H1 (cell line): ENCODE measurements at regions not wholly inside any gene's neighbourhood (a gene's known extent, or its start where the extent isn't known, plus 50 kb on each side); places are given as distances from the start of the nearest gene placed in this dataset.

Source experiments
- CTCF ChIA-PET: fragments of 300-600 bp; sonication (Branson Sonifier 250); formaldehyde crosslinking; loops from one replicate; lab custom pipeline; 2021; ENCODE audit not compliant: partially characterized antibody; lab: Charles Lee
- POLR2A ChIA-PET: fragments of 300-600 bp; sonication (Branson Sonifier 250); formaldehyde crosslinking; loops from one replicate; lab custom pipeline; 2021; ENCODE audit warnings: inconsistent platforms; ENCODE audit not compliant: partially characterized antibody; lab: Charles Lee
- DNase-seq, 2 experiments: peaks; one replicate each; pipeline versions ENCODE4 v3.0.0 to v3.0.0-alpha.2; 2010 to 2022; ENCODE audit warnings: low spot score in 2 of 2, low read depth in 1 of 2, mixed read lengths in 1 of 2
- FAIRE-seq: peaks from 2 replicates; lab custom pipeline; 2011; peaks lifted over from hg19 to GRCh38; lab: Jason Lieb, UNC
- H2AFZ ChIP-seq: 2 replicates; pipeline ENCODE4 v1.8.1; 2012; ENCODE audit warnings: low read length, inconsistent platforms
- H2AK5ac ChIP-seq: 2 replicates; pipeline ENCODE4 v1.6.1; 2013; ENCODE audit warnings: low read depth, low read length
- H2BK120ac ChIP-seq: replicated peaks from 2 replicates; pipeline ENCODE3; 2013; ENCODE audit warnings: low read depth, low read length, inconsistent platforms
- H2BK12ac ChIP-seq: 2 replicates; pipeline ENCODE4 v1.6.1; 2013; ENCODE audit warnings: low read depth, low read length
- H2BK15ac ChIP-seq: 2 replicates; pipeline ENCODE4 v1.6.1; 2013; ENCODE audit warnings: low read length
- H2BK20ac ChIP-seq: 2 replicates; pipeline ENCODE4 v1.6.1; 2013; ENCODE audit warnings: low read length
- H2BK5ac ChIP-seq: 2 replicates; pipeline ENCODE4 v1.6.1; 2013; ENCODE audit warnings: low read depth, low read length
- H3K14ac ChIP-seq: 2 replicates; pipeline ENCODE4 v1.6.1; 2013; ENCODE audit warnings: inconsistent platforms; ENCODE audit not compliant: insufficient read length
- H3K18ac ChIP-seq: 2 replicates; pipeline ENCODE4 v1.6.1; 2013; ENCODE audit warnings: low read length; ENCODE audit errors: extremely low read depth
- H3K23ac ChIP-seq: 2 replicates; pipeline ENCODE4 v1.6.1; 2013; ENCODE audit warnings: inconsistent platforms; ENCODE audit not compliant: insufficient read length
- H3K23me2 ChIP-seq: 2 replicates; pipeline ENCODE4 v1.6.1; 2013; ENCODE audit warnings: low read depth, low read length
- H3K27ac ChIP-seq: 2 replicates; pipeline ENCODE4 v1.6.1; 2011; ENCODE audit warnings: low read depth, low read length, inconsistent platforms
- H3K27me3 ChIP-seq, 4 experiments: replicated peaks in 1 of 4; 1 replicate in 1 of 4; 2 replicates in 3 of 4; pipeline versions ENCODE4 v1.6.1 to v1.8.1; 2011 to 2013; ENCODE audit warnings: low read length in 3 of 4, mild to moderate bottlenecking in 3 of 4, inconsistent platforms in 2 of 4, mixed read lengths in 2 of 4, moderate library complexity in 1 of 4; ENCODE audit not compliant: control insufficient read depth in 3 of 4, insufficient read depth in 3 of 4; ENCODE audit errors: extremely low read depth in 1 of 4
- H3K36me3 ChIP-seq, 4 experiments: 2 replicates each; pipeline versions ENCODE4 v1.6.1 to v1.8.1; 2011 to 2013; ENCODE audit warnings: mild to moderate bottlenecking in 4 of 4, low read length in 3 of 4, moderate library complexity in 2 of 4, control low read depth in 1 of 4, inconsistent platforms in 1 of 4; ENCODE audit not compliant: insufficient read depth in 4 of 4, control insufficient read depth in 2 of 4
- H3K4ac ChIP-seq: replicated peaks from 2 replicates; pipeline ENCODE3; 2013; ENCODE audit warnings: low read length, low read depth, mixed read lengths, inconsistent platforms; ENCODE audit not compliant: insufficient read length
- H3K4me1 ChIP-seq, 4 experiments: replicated peaks in 1 of 4; 1 replicate in 1 of 4; 2 replicates in 3 of 4; pipeline versions ENCODE4 v1.6.1 to v1.8.1; 2011 to 2013; ENCODE audit warnings: low read length in 3 of 4, inconsistent platforms in 2 of 4, mixed read lengths in 1 of 4; ENCODE audit not compliant: insufficient read depth in 4 of 4, control insufficient read depth in 3 of 4
- H3K4me2 ChIP-seq, 2 experiments: 2 replicates each; pipeline versions ENCODE4 v1.6.1 to v1.8.1; 2011 to 2013; ENCODE audit warnings: low read depth in 2 of 2, low read length in 2 of 2, control low read depth in 1 of 2, inconsistent platforms in 1 of 2, mild to moderate bottlenecking in 1 of 2; ENCODE audit not compliant: insufficient read depth in 1 of 2
- H3K4me3 ChIP-seq, 4 experiments: fragments of 200-600, 300-600 bp in 1 of 4; sonication (generic), shearing (Covaris generic), sonication (Bioruptor Twin) in 1 of 4; 2 replicates each; pipeline versions ENCODE4 v1.5.1 to v1.8.1; 2011 to 2016; ENCODE audit warnings: low read length in 4 of 4, low read depth in 3 of 4, control low read depth in 2 of 4, inconsistent platforms in 2 of 4, mild to moderate bottlenecking in 2 of 4, mixed read lengths in 1 of 4, moderate library complexity in 1 of 4; ENCODE audit not compliant: insufficient read depth in 2 of 4; ENCODE audit errors: extremely low read depth in 1 of 4
- H3K56ac ChIP-seq: replicated peaks from 2 replicates; pipeline ENCODE3; 2013; ENCODE audit warnings: low read depth, mild to moderate bottlenecking, mixed read lengths, low read length, inconsistent platforms; ENCODE audit not compliant: insufficient read length
- H3K79me1 ChIP-seq: 2 replicates; pipeline ENCODE4 v1.6.1; 2013; ENCODE audit warnings: low read depth, low read length, control low read depth
- H3K79me2 ChIP-seq, 2 experiments: 2 replicates each; pipeline versions ENCODE4 v1.6.1 to v1.8.1; 2012 to 2013; ENCODE audit warnings: low read length in 2 of 2, mild to moderate bottlenecking in 2 of 2, inconsistent platforms in 1 of 2; ENCODE audit not compliant: insufficient read depth in 2 of 2, control insufficient read depth in 1 of 2
- H3K9ac ChIP-seq, 4 experiments: replicated peaks in 1 of 4; 1 replicate in 1 of 4; 2 replicates in 3 of 4; pipeline versions ENCODE4 v1.6.1 to v1.8.1; 2011 to 2013; ENCODE audit warnings: low read depth in 3 of 4, low read length in 3 of 4, control low read depth in 2 of 4, mild to moderate bottlenecking in 2 of 4, moderate library complexity in 2 of 4, inconsistent platforms in 1 of 4; ENCODE audit errors: extremely low read depth in 1 of 4
- H3K9me3 ChIP-seq, 2 experiments: 2 replicates each; pipeline versions ENCODE4 v1.6.1 to v1.8.1; 2012 to 2013; ENCODE audit warnings: mild to moderate bottlenecking in 2 of 2, moderate library complexity in 2 of 2, control low read depth in 1 of 2, inconsistent platforms in 1 of 2, low read depth in 1 of 2, low read length in 1 of 2, mixed read lengths in 1 of 2; ENCODE audit not compliant: insufficient read depth in 2 of 2
- H4K20me1 ChIP-seq, 2 experiments: replicated peaks in 1 of 2; 2 replicates each; pipeline versions ENCODE3 to v1.8.1; 2011 to 2013; ENCODE audit warnings: inconsistent platforms in 2 of 2, low read length in 2 of 2, mild to moderate bottlenecking in 1 of 2; ENCODE audit not compliant: insufficient read depth in 2 of 2, control insufficient read depth in 1 of 2
- H4K5ac ChIP-seq: 2 replicates; pipeline ENCODE4 v1.6.1; 2013; ENCODE audit warnings: low read length, low read depth, mixed read lengths, inconsistent platforms; ENCODE audit not compliant: insufficient read length
- H4K8ac ChIP-seq: 2 replicates; pipeline ENCODE4 v1.8.0; 2013; ENCODE audit warnings: mild to moderate bottlenecking, moderate library complexity, low read length, inconsistent platforms; ENCODE audit not compliant: insufficient read depth; ENCODE audit errors: extremely low read depth
- H4K91ac ChIP-seq: replicated peaks from 2 replicates; pipeline ENCODE3; 2013; ENCODE audit warnings: low read length, mixed read lengths, inconsistent platforms; ENCODE audit not compliant: insufficient read length
- NANOG ChIP-seq: IDR thresholded peaks from 2 replicates; pipeline ENCODE4 v1.6.1; 2011; ENCODE audit warnings: low read length, low read depth, mild to moderate bottlenecking, inconsistent platforms; ENCODE audit not compliant: insufficient read depth, poor library complexity, severe bottlenecking
- POLR2AphosphoS5 ChIP-seq: IDR thresholded peaks from 2 replicates; pipeline ENCODE4 v1.6.1; 2011; ENCODE audit warnings: low read depth, low read length

GRCh38 chr11:41522391-41522790 is 62.9 kb upstream of the LRRC4C start:
- no peak overlapping the region for H2BK15ac ChIP-seq
- H3K9ac ChIP-seq: no peak overlapping the region
- H2BK12ac ChIP-seq: no peak overlapping the region
- no peak overlapping the region for H3K4ac ChIP-seq
- peaks cover 0 to 1% (median 0%) of the 10 kb centered on the region in 4 experiments; a peak in 1 of 7 replicates for H3K27me3 ChIP-seq
- no peak overlapping the region for H3K18ac ChIP-seq
- no peak overlapping the region for H3K4me2 ChIP-seq
- peaks cover 0 to 3% (median 1%) of the 10 kb centered on the region in 4 experiments; a peak in 3 of 7 replicates for H3K4me1 ChIP-seq
- CTCF ChIA-PET: no interaction called here
- H3K14ac ChIP-seq: no peak overlapping the region
- no peak overlapping the region; the same call in 1 of the 2 replicates for H2BK5ac ChIP-seq
- no peaks in the 10 kb centered on the region for H3K9me3 ChIP-seq
- no peak for DNase-seq
- no peak overlapping the region for H3K27ac ChIP-seq
- no peak overlapping the region for H3K4me3 ChIP-seq
- no peaks in the 10 kb centered on the region for H3K79me2 ChIP-seq
- no peak for TF ChIP-seq POLR2AphosphoS5
- TF ChIP-seq NANOG: no peak
- TF ChIP-seq, all 59 proteins: peak for 0
- no peak overlapping the region for H2BK20ac ChIP-seq
- H3K79me1 ChIP-seq: no peaks in the 10 kb centered on the region
- H4K8ac ChIP-seq: no peak overlapping the region
- no peak overlapping the region for H3K56ac ChIP-seq
- H4K91ac ChIP-seq: no peak overlapping the region
- POLR2A ChIA-PET: no interaction called here
- H2BK120ac ChIP-seq: no peak overlapping the region
- H4K5ac ChIP-seq: no peak overlapping the region
- H3K23me2 ChIP-seq: no peaks in the 10 kb centered on the region
- FAIRE-seq: no peak
- no peak overlapping the region for H2AFZ ChIP-seq
- H3K23ac ChIP-seq: no peak overlapping the region
- H4K20me1 ChIP-seq: no peaks in the 10 kb centered on the region
- no peaks in the 10 kb centered on the region for H3K36me3 ChIP-seq
- no peak overlapping the region for H2AK5ac ChIP-seq
